ENCODE measurements at regions not wholly inside any gene's neighbourhood (a gene's known extent, or its start where the extent isn't known, plus 50 kb on each side); places are given as distances from the start of the nearest gene placed in this dataset.

DNA sequence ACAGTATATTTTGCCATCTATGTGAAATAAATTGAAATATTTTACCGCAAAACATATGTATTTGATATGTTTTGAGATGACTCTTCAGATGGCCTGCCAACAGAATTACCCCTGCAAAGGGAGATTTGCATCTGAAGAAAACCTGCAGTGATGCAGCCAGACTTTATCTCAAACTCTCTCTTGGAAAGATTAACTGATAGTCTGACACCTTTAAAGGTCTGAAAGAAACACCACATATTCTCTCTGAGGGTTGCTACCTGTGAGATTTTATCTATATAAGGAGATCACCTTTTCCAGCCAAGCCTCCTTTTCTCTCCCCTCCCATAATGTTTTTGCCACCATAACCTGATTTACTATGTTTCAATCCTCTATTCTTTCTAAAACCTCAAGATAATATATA, 1106.3 kb upstream of the IGFBP7 start:
- H3K4me3 Mint-ChIP-seq, result no peak overlapping the region
- TF ChIP-seq, protein P1, sequence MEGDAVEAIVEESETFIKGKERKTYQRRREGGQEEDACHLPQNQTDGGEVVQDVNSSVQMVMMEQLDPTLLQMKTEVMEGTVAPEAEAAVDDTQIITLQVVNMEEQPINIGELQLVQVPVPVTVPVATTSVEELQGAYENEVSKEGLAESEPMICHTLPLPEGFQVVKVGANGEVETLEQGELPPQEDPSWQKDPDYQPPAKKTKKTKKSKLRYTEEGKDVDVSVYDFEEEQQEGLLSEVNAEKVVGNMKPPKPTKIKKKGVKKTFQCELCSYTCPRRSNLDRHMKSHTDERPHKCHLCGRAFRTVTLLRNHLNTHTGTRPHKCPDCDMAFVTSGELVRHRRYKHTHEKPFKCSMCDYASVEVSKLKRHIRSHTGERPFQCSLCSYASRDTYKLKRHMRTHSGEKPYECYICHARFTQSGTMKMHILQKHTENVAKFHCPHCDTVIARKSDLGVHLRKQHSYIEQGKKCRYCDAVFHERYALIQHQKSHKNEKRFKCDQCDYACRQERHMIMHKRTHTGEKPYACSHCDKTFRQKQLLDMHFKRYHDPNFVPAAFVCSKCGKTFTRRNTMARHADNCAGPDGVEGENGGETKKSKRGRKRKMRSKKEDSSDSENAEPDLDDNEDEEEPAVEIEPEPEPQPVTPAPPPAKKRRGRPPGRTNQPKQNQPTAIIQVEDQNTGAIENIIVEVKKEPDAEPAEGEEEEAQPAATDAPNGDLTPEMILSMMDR (IDR thresholded peaks at IDR 0.05), result no peak
- intact Hi-C loops (cut with DNase I, micrococcal nuclease), result no loop called here

DNA sequence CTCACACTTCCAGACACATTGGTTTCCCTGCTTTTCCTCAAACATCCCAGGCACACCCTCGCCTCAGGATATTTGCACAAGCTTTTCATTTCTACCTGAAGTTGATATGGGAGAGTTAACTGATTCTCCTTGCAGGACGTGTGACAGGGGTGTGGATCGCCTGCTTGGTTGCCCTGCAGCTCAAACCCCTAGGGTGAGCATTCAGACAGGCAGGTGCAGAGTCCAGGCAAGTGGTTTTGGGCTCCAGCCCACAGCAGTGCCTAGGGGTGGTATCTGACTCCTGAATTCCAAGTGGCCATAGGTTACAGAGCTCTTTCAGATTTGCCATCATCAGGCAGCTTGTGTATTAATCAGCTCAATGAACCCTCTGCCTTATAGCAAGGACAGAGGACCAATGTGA, 1104.2 kb upstream of the IGFBP7 start:
- ChIA-PET POLR2A (no interaction called here), CTCF (no interaction called here)
- H3K4me1 ChIP-seq (ENCODE audit: insufficient read depth, low read length), result no peaks in the 10 kb centered on the region
- no peaks in the 10 kb centered on the region for H3K4me1 Mint-ChIP-seq (ENCODE audit: low read depth)
- no peaks in the 10 kb centered on the region for H3K36me3 Mint-ChIP-seq (ENCODE audit: low read depth)
- H3K27me3 Mint-ChIP-seq, result no peaks in the 10 kb centered on the region
- ATAC-seq (ENCODE audit: poor library complexity), result no peak
- H3K4me3 Mint-ChIP-seq, result no peak overlapping the region
- H3K27me3 ChIP-seq (ENCODE audit: control insufficient read depth in 1 of 2, insufficient read depth in 2 of 2, low read length in 2 of 2), result no peaks in the 10 kb centered on the region
- H3K27ac ChIP-seq (ENCODE audit: low read depth in 1 of 2, low read length in 2 of 2), result no peak overlapping the region
- no peak overlapping the region for H3K4me3 ChIP-seq (ENCODE audit: low read length)
- peaks cover 0 to 10% of the 10 kb centered on the region in 2 experiments for H3K9me3 ChIP-seq (ENCODE audit: control insufficient read depth in 1 of 2, insufficient read depth in 1 of 2, low read length in 2 of 2)
- H3K27ac Mint-ChIP-seq, result no peak overlapping the region
- H3K36me3 ChIP-seq (ENCODE audit: insufficient read depth, low read length), result no peaks in the 10 kb centered on the region
- intact Hi-C loops (cut with DNase I, micrococcal nuclease), result no loop called here
- H3K9me3 Mint-ChIP-seq, result peaks cover 7% of the 10 kb centered on the region
- TF ChIP-seq, protein P1 (IDR thresholded peaks at IDR 0.05), result no peak
- DNase-seq, result no peak

More for the DNA sequence above, 1106.3 kb upstream of the IGFBP7 start:
- Histone ChIP-seq H3K4me3 (ENCODE audit: low read length) (no peak overlapping the region), H3K4me1 (ENCODE audit: insufficient read depth, low read length) (no peaks in the 10 kb centered on the region), H3K27me3 (ENCODE audit: control insufficient read depth in 1 of 2, insufficient read depth in 2 of 2, low read length in 2 of 2) (no peaks in the 10 kb centered on the region), H3K9me3 (ENCODE audit: control insufficient read depth in 1 of 2, insufficient read depth in 1 of 2, low read length in 2 of 2) (peaks cover 0 to 15% of the 10 kb centered on the region in 2 experiments), H3K27ac (ENCODE audit: low read depth in 1 of 2, low read length in 2 of 2) (no peak overlapping the region), H3K36me3 (ENCODE audit: insufficient read depth, low read length) (no peaks in the 10 kb centered on the region)
- ChIA-PET POLR2A (no interaction called here), CTCF (no interaction called here)
- Mint-ChIP-seq H3K27me3 (no peaks in the 10 kb centered on the region), H3K4me1 (ENCODE audit: low read depth) (no peaks in the 10 kb centered on the region), H3K27ac (no peak overlapping the region), H3K9me3 (peaks cover 7% of the 10 kb centered on the region), H3K36me3 (ENCODE audit: low read depth) (no peaks in the 10 kb centered on the region)
- DNase-seq (no peak), ATAC-seq (ENCODE audit: poor library complexity) (no peak)

DNA sequence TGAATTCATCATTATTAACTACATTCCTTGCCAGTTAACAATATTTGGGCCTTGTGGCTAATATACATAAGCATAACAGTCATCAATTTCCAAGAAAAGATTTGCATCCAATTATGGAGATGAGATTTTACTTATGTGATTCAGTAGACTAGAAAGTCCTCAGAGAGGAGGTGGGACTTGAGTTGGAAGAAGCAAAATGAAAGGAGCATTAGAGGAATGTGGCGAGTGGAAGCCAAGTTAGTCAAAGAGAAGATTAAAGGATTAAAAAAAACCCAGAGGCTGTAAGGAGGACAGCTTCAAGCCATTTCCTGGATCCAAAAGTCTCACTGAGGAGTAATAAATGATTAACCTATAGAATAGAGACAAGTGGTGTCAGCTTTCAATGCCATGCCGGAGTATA, 1099.4 kb upstream of the IGFBP7 start:
- Histone ChIP-seq H3K9me3 (ENCODE audit: control insufficient read depth in 1 of 2, insufficient read depth in 1 of 2, low read length in 2 of 2) (peaks cover 0 to 4% of the 10 kb centered on the region in 2 experiments), H3K27me3 (ENCODE audit: control insufficient read depth in 1 of 2, insufficient read depth in 2 of 2, low read length in 2 of 2) (no peaks in the 10 kb centered on the region), H3K27ac (ENCODE audit: low read depth in 1 of 2, low read length in 2 of 2) (no peak overlapping the region), H3K4me1 (ENCODE audit: insufficient read depth, low read length) (no peaks in the 10 kb centered on the region), H3K36me3 (ENCODE audit: insufficient read depth, low read length) (no peaks in the 10 kb centered on the region), H3K4me3 (ENCODE audit: low read length) (no peak overlapping the region)
- H3K4me1 Mint-ChIP-seq (ENCODE audit: low read depth), result no peaks in the 10 kb centered on the region
- H3K27me3 Mint-ChIP-seq, result no peaks in the 10 kb centered on the region
- peaks cover 4% of the 10 kb centered on the region for H3K9me3 Mint-ChIP-seq
- H3K27ac Mint-ChIP-seq, result no peak overlapping the region
- POLR2A ChIA-PET, result no interaction called here
- CTCF ChIA-PET, result no interaction called here
- DNase-seq, result no peak
- ATAC-seq (ENCODE audit: poor library complexity), result no peak
- TF ChIP-seq, protein P1 (IDR thresholded peaks at IDR 0.05), result no peak
- no peak overlapping the region for H3K4me3 Mint-ChIP-seq
- intact Hi-C loops (cut with DNase I, micrococcal nuclease), result no loop called here
- no peaks in the 10 kb centered on the region for H3K36me3 Mint-ChIP-seq (ENCODE audit: low read depth)

All from CD4-positive, alpha-beta T cell (primary cell).